KMS-11 (cell line): ENCODE measurements at regions not wholly inside any gene's neighbourhood (a gene's known extent, or its start where the extent isn't known, plus 50 kb on each side); places are given as distances from the start of the nearest gene placed in this dataset.

Experiments
- H2AFZ ChIP-seq: fragments of 200-600 bp; sonication (generic); 2 replicates; pipeline ENCODE4 v1.6.1; 2016; ENCODE audit warnings: antibody characterized with exemption, mixed run types, low read depth
- H3K27ac ChIP-seq: fragments of 200-600 bp; sonication (generic); 2 replicates; pipeline ENCODE4 v1.6.1; 2016; ENCODE audit warnings: mild to moderate bottlenecking, mixed run types
- H3K27me3 ChIP-seq: fragments of 200-600 bp; sonication (generic); 2 replicates; pipeline ENCODE4 v1.6.1; 2017; ENCODE audit warnings: mild to moderate bottlenecking, low read depth, mixed run types, moderate library complexity; ENCODE audit not compliant: insufficient read depth
- H3K36me3 ChIP-seq: fragments of 200-600 bp; sonication (generic); 2 replicates; pipeline ENCODE4 v1.6.1; 2017; ENCODE audit warnings: mild to moderate bottlenecking, mixed run types; ENCODE audit not compliant: insufficient read depth
- H3K4me1 ChIP-seq: fragments of 200-600 bp; sonication (generic); 2 replicates; pipeline ENCODE4 v1.6.1; 2016; ENCODE audit warnings: mild to moderate bottlenecking, low read depth, mixed run types; ENCODE audit not compliant: poor library complexity, severe bottlenecking
- H3K4me2 ChIP-seq: fragments of 200-600 bp; sonication (generic); 2 replicates; pipeline ENCODE4 v1.7.0; 2016; ENCODE audit warnings: mild to moderate bottlenecking, mixed run types
- H3K4me3 ChIP-seq: fragments of 200-600 bp; sonication (generic); IDR thresholded peaks from 2 replicates; pipeline ENCODE4 v1.6.1; 2017; ENCODE audit warnings: low read depth, low read length, mixed read lengths; ENCODE audit not compliant: insufficient read depth
- H3K79me2 ChIP-seq: fragments of 200-600 bp; sonication (generic); 2 replicates; pipeline ENCODE4 v1.6.1; 2016; ENCODE audit warnings: low read depth, mixed run types; ENCODE audit not compliant: insufficient read depth
- H3K9ac ChIP-seq: fragments of 200-600 bp; sonication (generic); 2 replicates; pipeline ENCODE4 v1.6.1; 2016; ENCODE audit warnings: mild to moderate bottlenecking, mixed run types
- H4K20me1 ChIP-seq: fragments of 200-600 bp; sonication (generic); 2 replicates; pipeline ENCODE4 v1.6.1; 2016; ENCODE audit warnings: mild to moderate bottlenecking, mixed run types; ENCODE audit not compliant: insufficient read depth
- TF ChIP-seq, protein P1 (sequence below): fragments of 200-600 bp; sonication (generic); conservative IDR thresholded peaks from 2 replicates; pipeline ENCODE4 v1.6.1; 2017; ENCODE audit warnings: low read depth, mild to moderate bottlenecking, antibody characterized with exemption, low read length, moderate library complexity, mixed read lengths

DNA sequence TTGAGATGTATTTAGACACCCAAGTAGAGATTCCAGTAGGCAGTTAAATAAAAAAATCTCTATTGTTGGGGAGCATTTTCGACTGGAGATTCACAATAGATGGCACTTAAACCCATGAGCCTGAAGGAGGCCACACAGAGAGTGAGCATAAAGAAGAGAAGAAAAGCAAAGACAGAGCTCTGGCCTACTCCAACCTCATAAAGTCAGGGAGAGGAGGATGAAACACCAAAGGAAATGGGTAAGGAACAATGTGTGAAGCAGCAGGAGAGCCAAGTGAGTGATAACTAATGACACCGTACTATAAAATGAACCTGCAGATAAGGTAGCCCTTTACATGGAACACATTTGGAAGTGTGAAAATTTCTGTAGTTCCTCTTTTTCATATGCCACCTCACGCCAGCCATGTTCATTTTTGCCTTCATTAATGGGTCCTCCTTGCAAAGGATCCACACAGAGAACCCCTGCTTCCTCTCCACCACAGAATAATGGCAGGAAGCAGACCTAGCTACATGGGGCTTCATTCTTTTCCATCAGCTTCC is 150.0 kb upstream of the SYT10 start:
- Histone ChIP-seq H3K4me1 (peaks cover 9% of the 10 kb centered on the region), H4K20me1 (no peaks in the 10 kb centered on the region), H2AFZ (no peak overlapping the region), H3K36me3 (no peaks in the 10 kb centered on the region), H3K27ac (no peak overlapping the region), H3K79me2 (no peaks in the 10 kb centered on the region), H3K27me3 (no peaks in the 10 kb centered on the region), H3K4me2 (no peak overlapping the region), H3K9ac (no peak overlapping the region), H3K4me3 (no peak overlapping the region)
- TF ChIP-seq, protein P1, sequence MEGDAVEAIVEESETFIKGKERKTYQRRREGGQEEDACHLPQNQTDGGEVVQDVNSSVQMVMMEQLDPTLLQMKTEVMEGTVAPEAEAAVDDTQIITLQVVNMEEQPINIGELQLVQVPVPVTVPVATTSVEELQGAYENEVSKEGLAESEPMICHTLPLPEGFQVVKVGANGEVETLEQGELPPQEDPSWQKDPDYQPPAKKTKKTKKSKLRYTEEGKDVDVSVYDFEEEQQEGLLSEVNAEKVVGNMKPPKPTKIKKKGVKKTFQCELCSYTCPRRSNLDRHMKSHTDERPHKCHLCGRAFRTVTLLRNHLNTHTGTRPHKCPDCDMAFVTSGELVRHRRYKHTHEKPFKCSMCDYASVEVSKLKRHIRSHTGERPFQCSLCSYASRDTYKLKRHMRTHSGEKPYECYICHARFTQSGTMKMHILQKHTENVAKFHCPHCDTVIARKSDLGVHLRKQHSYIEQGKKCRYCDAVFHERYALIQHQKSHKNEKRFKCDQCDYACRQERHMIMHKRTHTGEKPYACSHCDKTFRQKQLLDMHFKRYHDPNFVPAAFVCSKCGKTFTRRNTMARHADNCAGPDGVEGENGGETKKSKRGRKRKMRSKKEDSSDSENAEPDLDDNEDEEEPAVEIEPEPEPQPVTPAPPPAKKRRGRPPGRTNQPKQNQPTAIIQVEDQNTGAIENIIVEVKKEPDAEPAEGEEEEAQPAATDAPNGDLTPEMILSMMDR = no peak

DNA sequence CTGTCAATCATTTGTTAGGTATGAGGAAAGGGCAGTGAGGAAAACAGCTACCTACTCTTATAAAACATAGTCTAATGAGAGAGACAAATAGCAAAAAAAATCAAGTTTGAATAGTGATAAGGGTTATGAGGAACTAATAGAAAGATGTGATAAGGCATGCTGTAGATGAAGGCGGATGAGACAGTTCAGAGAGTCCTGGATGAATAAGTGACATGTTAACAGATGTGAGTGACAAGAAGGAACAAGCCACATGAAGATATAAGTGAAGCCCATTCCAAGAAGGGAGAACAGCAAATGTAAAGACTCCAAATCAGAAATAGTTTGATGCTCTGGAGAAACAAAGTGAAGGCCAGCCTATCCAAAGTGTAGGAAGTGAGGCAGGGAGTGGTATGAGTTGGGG is 154.1 kb upstream of the SYT10 start:
- Histone ChIP-seq H4K20me1 (no peaks in the 10 kb centered on the region), H3K9ac (no peak overlapping the region), H2AFZ (no peak overlapping the region), H3K4me1 (no peaks in the 10 kb centered on the region), H3K4me2 (no peak overlapping the region), H3K79me2 (no peaks in the 10 kb centered on the region), H3K4me3 (no peak overlapping the region), H3K27ac (no peak overlapping the region), H3K27me3 (no peaks in the 10 kb centered on the region), H3K36me3 (no peaks in the 10 kb centered on the region)
- TF ChIP-seq, protein P1 = no peak

DNA sequence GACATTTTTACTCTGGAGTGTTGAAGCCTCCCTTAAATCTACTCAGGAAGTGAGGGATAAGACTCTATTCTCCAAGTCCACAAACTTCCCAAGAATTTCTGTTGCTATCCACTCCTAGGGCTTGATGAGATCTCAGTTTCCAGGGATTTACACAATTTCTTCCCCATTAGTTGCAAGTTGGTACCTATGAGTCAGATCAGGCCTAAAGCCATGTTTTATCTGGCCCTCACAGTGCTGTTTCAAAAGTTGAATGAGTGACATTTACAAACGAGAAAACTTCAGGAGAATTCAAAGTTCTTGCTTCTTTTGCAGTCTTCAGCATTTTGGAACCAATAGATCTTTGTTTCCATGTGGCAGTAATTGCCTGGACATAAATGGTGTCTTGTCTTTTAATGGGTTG is 156.4 kb upstream of the SYT10 start:
- Histone ChIP-seq H3K79me2 (no peaks in the 10 kb centered on the region), H2AFZ (no peak overlapping the region), H3K4me3 (no peak overlapping the region), H3K36me3 (no peaks in the 10 kb centered on the region), H3K27ac (no peak overlapping the region), H3K4me1 (no peaks in the 10 kb centered on the region), H3K4me2 (no peak overlapping the region), H4K20me1 (no peaks in the 10 kb centered on the region), H3K27me3 (no peaks in the 10 kb centered on the region), H3K9ac (no peak overlapping the region)
- TF ChIP-seq, protein P1 = no peak

DNA sequence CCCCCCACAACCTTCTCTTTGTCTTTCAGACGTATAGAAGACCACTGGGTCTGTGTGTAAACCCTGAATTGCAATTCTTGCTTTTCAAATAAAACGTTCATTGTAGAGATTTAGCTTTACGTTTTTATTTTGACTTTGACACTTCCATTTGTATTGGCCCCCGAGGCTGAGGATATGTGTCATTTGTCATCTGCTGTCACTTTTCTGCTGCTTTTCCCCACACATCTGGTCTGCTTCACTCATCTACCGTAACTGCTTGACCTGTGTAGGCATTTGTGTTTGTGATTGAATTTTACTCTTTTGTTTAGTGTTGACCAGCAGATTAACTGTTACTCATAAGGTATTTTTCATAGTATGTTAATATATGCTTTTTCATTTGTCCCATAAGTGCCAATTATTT is 157.2 kb upstream of the SYT10 start:
- no peak overlapping the region for H3K9ac ChIP-seq
- H3K27me3 ChIP-seq = no peaks in the 10 kb centered on the region
- H3K27ac ChIP-seq = no peak overlapping the region
- TF ChIP-seq, protein P1 = no peak
- no peaks in the 10 kb centered on the region for H3K36me3 ChIP-seq
- H3K4me3 ChIP-seq = no peak overlapping the region
- no peak overlapping the region for H2AFZ ChIP-seq
- no peak overlapping the region for H3K4me2 ChIP-seq
- no peaks in the 10 kb centered on the region for H3K79me2 ChIP-seq
- H3K4me1 ChIP-seq = no peaks in the 10 kb centered on the region
- H4K20me1 ChIP-seq = no peaks in the 10 kb centered on the region

DNA sequence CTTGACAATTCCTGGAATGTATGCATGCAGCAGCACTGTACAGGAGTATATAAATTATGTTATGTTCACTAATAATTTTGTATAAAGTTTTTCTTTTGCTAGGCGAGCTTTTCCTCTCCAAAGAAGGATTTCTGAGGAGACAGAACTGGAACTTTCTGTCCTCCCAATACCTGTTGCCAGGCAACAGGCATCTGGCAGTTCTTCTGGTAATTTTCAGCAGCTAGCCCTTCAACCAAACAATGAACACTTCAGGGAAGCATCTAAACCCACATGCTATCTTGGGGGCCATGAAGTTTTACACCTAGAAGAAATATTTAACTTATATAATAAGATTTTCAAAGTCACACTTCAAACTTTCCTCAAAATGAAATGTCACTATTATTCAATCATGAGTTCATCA is 162.9 kb upstream of the SYT10 start:
- Histone ChIP-seq H3K79me2 (no peaks in the 10 kb centered on the region), H2AFZ (no peak overlapping the region), H4K20me1 (no peaks in the 10 kb centered on the region), H3K27me3 (no peaks in the 10 kb centered on the region), H3K27ac (no peak overlapping the region), H3K36me3 (no peaks in the 10 kb centered on the region), H3K4me2 (no peak overlapping the region), H3K4me3 (no peak overlapping the region), H3K4me1 (no peaks in the 10 kb centered on the region), H3K9ac (no peak overlapping the region)
- TF ChIP-seq, protein P1 = no peak
